ENCODE measurements at regions not wholly inside any gene's neighbourhood (a gene's known extent, or its start where the extent isn't known, plus 50 kb on each side); places are given as distances from the start of the nearest gene placed in this dataset.

DNA sequence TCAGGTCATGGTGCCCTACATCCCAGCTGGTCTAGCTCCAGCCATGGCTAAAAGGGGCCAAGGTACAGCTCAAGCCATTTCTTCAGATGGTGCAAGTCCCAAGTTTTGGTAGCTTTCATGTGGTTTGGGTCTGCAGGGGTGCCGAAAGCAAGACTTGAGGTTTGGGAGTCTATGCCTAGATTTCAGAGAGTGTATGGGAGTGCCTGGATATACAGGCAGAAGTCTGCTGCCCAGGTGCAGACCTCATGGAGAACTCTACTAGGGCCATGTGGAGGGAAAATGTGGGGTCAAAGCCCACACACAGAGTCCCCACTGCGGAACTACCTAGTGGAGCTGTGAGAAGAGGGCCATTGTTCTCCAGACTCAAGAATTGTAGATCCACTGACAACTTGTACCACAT is 1000.9 kb upstream of the ADGRB3 start:
- no peak for DNase-seq

DNA sequence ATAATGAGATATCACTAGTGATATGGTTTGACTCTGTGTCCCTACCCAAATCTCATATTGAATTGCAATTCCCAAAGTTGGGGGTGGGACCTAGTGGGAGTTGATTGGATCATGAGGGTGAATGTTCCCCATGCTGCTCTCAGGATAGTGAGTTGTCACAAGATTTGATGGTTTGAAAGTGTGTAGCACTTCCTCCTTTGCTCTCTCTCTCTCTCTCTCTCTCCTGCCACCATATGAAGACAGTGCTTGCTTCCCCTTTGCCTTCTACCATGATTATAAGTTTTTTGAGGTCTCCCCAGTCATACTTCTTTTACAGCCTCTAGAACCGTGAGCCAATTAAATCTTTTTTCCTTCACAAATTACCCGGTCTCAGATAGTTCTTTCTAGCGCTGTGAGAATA is 1002.0 kb upstream of the ADGRB3 start:
- no peak for DNase-seq

DNA sequence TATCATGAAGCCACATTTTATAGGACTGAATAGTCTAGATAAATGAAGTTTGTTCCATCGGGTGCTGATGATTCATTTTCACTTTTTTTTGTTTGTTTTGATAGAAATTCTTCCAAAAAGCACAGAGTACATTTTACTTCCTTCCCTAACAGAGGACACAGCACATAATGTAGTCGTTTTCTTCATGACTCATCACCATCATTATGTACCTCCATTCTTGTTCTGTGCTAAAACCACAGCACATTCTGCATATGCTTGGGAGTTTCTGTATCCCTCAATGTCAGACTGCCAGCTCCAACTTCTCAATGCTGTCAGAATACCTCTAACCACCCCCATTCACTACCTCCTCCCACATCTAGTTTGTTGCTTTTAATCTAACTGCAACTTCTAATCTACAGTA is 1004.9 kb upstream of the ADGRB3 start:
- DNase-seq: no peak

DNA sequence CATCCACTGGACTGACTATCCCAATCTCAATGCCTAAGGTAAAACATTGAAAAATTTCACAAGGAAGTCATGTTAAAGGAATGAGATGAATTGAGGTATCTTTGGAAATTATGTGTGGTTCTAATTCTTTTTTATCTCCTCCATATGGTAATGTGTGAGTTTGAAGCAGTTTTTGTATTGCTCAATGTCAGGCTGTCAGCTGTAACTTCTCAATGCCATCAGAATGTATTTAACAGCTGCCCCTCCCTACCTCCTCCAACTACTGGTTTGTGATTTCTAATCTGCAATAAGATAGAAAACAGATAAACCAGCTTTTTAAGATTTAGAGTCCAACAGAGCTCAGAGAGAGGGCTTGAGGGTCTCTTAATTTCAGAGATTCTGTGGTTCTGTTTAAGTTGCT is 1005.8 kb upstream of the ADGRB3 start:
- no peak for DNase-seq

DNA sequence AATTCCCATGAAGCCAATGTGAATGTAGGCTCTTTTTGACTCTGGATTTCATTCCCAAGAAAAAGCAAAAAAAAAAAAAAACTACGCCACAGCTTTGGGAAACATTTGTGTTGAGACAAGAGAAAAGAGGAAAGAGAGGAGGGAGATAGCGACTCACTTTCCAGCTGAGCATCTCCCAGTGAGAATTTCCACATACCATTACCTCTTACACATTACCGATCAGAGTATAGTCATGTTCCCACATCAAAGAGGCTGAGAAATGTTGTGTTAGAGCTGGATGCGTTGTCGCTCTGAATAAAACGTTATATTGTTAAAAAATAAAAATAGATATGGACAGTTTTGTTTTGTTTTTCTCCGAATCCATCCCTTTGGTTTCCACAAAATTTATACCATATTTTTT is 1019.3 kb upstream of the ADGRB3 start:
- DNase-seq: no peak

DNA sequence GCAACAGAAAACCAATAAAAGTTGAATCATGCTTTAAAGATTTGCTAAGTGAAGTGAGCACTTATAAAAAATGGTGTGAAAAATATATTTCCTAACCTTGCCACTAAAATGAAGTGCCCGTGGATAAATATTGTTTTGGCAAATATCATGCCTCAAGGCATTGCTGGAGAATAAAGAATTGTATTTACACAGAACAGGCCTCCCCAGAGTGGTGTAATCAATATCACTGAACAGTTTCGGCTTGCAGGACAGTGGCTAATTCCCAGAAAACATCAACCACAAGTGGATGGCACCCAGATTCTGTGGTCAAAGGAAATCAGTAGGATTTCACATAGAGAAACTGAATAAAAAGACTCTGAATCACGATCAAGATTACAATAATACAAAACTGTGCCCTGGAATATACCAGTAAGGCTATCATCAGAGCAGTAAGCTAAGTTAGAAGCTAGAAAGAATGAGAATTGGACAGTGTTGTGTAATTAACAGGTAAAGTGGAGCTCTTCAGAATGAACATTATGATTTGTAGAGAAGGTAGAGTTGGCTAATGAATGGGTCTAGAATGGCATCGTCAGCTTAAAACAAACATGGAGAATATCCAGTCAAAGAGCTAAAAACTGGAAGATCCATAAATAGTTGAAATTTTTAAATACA is 1026.9 kb upstream of the ADGRB3 start:
- DNase-seq: no peak

DNA sequence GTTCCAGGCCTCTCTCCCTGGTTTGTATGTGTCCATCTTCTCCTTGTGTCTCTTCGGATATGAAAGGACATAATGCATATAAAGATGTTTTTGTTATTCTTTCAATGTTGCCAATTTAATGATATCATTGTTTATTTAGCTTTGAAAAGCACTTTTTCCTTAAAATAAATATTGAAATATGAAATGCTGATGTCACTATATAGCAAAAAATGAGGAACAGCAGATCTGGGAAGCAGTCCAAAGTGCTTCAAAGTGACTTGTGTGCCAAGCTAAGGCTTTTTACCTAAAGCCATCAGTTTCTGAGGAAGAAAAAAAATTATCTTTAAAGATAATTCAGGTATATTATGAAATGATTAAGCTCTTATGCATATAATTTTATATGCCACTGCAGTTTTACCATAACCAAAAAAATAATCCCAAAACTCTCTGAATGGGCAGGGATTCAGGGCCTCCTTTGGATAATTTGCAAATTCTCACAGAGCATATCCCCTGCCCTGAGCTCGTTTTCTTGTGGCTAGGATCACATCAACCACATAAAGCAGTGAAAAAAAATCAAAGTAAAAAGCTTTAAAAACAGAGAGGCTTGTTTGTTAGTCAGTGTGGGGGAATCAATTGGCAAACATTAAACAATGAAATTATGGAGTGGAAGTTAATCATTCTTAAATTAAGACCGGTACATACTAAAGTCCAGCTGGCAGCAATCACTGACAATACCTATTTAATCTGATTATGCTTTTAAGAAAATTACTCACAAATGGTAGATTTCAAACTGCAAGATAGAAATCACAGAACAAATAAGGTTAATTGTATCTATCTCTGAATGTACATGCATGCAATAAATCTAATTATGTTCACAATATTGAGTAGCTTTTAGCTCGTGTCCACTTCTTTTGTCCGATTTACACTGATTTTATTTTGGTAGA is 1027.9 kb upstream of the ADGRB3 start:
- DNase-seq: no peak

DNA sequence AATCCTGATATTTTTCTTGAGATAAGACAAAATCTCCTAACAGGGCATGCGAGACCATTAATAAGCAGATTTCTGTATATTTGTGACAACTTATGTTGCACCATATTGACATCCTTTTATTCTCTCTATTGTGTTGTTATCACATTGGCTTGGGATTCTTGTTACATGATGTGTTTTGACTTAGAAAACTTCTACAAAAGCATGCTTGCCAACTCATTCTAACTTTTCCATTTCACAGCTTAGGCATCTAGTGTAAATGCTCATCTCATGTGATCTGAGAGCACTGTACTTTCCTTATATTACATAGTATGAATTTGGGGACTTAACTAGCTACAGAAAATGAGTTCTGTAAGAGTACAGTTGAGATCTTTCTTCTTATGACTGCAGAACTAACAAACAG is 1040.7 kb upstream of the ADGRB3 start:
- DNase-seq: no peak

DNA sequence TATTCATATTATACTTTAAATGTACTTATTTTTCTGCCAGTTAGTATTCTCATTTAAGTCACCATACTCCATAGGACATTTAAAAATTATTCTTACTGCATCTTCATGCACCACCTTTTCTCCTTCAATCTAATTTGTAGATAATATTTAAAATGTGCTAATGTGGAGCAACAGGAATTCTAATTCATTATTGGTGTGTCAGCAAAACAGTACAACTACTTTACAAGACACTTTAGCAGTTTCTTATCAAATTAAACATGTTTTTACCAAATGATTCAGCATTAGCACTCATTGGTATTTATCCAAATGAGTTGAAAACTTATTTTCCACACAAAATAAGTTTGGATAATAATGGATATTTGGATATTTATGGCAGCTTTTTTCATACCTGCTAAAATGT is 1041.8 kb upstream of the ADGRB3 start:
- DNase-seq: no peak

DNA sequence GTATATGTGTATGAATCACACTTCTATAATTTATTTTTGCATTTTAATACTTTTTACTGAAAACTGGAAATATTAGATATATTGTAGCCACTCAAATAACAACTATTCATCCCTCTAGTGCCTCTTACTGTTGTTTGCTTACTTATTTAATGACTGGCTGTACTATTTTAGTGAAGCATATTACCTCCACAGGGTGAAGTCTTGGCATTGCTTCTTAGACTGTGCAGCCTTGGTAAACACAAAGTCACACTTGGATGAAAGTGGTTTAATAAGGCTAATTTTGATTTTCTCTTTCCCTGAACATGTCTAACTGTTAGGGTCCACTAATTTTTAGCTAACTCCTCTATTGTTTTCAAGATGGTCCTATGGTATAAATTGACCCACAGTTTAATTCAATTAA is 1043.2 kb upstream of the ADGRB3 start:
- DNase-seq: no peak

DNA sequence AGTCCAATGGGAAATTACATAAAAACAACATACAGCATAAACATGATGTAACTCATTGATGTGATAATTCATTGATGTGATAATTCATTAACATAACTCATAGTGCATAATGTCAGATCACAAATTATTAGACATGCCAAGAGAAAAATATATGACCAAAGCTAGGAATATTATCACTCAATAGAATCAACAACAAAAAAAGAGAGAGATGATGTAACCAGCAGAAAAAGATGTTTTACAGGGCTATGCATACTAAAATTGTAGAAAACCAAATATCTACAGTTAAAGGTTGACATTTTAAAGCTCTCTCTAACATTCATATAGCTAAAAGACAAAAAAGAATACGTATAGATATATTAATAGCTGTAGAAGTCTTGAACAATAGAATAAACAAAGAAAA is 1067.2 kb upstream of the ADGRB3 start:
- no peak for DNase-seq

DNA sequence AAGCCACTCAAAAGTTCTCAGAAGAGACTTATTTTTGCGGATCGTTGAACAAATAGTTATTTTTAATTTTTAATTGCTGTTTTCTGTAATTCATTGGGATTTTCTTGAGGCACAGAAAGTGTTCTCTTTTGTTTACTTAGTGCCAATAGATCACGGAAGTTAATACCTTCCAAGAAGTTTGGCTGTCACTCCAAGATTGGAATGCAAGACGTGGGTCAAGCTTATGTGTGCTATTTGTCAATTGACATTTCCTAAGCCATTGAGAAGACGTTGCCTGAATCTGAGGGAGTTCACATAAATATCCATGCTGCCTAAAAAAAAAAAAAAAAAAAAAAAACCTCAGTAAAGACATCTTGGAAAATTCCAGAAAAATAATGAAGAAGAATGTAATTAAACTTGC is 1071.4 kb upstream of the ADGRB3 start:
- DNase-seq: no peak

DNA sequence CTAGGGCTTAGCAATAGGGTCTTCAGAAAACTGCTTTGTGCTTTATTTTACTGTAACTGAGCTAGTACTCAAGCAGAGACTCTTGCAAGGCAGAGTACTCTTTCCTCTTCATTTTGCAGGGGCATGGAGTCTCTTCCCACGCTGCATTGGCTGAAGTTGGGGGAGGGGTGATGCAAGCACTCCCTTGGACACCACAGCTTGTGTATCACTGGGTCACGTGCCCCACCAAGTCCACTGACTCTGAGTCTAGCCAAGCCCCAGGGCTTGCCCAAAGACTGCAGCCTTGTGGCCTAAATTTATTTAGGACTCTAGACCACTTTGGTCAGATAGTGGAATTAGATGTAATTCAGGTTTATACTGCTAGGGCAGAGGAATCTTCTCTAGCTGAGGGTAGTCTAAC is 1075.0 kb upstream of the ADGRB3 start:
- DNase-seq: no peak

DNA sequence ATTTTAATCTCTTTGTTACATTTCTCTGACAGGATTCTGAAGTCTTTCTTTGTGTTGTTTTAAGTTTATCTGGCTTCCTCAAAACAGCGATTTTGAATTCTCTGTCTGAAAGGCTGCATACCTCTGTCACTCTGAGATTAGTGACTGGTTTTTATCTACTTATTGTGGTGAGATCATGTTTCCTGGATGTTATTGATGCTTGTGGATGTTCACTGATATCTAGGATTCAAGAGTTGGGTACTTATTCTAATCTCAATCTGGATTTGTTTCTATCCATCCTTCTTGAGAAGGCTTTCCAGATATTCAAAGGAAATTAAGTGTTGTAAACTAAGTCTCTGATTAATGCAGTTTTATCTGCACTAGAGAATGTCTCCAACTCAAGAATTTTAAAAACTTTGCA is 1076.1 kb upstream of the ADGRB3 start:
- DNase-seq: no peak

DNA sequence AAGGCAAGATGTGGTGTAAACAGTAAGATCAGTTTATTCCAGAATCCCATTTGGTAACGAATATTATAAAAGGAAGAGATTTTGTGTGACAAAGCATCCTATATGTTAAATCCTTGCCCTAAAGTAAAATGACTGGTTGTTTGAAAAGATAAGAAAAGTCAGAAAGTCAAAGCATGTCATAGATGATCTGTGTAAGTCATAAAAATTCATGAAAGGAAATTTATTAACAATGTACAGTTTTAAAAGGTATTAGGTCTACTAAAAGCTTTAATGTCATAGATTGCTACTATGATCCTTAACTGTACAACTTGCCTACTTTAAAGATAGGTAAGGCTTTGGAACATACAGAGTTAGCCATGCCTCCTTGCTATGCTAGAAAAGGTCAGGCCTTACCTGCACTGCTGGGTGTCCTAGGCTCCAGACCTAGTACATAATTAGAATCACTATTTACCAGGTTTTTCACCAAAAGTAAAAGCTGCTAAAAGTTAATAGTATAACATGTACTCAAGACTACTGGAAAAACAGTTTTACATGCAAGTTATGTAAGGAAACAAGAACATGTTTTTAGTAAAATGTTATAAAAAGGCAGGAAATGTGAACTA is 1090.1 kb upstream of the ADGRB3 start:
- DNase-seq: no peak

DNA sequence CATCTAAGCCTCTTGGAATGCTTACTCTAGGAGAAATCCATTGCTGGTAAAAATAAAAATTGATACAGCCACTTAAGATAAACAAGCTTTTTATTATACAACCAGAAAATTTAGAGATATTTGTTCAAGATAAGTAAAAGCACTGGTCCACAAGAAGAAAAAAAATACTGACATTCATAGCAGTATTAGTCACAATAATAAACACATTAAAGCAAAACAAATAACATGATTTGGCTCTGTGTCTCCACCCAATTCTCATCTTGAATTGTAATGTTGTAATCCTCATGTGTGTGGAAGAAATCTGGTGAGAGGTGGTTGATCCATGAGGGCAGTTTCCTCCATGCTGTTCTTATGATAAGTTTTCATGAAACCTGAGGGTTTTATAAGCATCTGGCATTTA is 1093.5 kb upstream of the ADGRB3 start:
- DNase-seq: no peak

DNA sequence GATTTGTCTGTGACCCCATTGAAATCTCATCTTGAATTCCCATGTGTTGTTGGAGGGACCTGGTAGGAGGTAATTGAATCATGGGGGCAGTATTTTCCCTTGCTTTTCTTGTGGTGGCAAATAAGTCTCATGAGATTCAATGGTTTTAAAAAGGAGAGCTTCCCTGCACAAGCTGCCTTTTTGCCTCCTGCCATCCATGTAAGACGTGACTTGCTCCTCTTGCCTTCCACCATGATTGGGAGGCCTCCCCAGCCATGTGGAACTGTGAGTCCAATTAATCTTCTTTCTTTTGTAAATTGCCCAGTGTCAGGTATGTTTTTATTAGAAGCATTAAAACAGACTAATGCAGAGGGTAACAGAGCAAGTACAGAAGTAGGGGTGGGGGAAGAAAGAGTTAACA is 1097.0 kb upstream of the ADGRB3 start:
- no peak for DNase-seq

DNA sequence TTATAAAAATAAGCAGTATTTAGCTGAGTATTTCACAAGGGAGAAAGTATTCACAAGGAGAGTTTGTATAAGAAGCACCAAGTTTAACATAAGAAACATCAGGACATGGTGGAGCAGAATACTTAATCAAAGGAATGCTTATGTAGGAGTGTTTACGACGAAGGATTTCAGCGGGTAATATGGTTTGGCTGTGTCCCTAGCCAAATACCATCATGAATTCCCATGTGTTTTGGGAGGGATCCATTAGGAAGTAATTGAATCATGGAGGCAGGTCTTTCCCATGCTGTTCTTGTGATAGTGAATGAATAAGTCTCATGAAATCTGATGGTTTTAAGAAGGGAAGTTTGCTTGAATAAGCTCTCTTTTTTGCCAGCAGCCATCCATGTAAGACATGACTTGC is 1099.1 kb upstream of the ADGRB3 start:
- no peak for DNase-seq

DNA sequence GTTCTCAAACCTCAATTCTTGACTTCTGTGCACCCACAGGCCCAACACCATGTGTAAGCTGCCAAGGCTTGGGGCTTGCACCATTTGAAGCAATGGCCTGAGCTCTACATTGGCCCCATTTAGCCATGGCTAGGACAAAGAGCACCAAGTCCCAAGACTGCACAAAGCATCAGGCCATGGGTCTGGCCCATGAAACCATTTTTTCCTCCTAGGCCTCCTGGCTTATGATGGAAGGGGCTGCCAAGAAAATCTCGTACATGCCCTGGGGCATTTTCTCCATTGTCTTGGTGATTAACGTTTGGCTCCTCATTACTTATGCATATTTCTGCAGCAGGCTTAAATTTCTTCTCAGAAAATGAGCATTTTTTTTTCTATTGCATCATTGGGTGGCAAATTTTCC is 1128.7 kb upstream of the ADGRB3 start:
- DNase-seq: no peak

DNA sequence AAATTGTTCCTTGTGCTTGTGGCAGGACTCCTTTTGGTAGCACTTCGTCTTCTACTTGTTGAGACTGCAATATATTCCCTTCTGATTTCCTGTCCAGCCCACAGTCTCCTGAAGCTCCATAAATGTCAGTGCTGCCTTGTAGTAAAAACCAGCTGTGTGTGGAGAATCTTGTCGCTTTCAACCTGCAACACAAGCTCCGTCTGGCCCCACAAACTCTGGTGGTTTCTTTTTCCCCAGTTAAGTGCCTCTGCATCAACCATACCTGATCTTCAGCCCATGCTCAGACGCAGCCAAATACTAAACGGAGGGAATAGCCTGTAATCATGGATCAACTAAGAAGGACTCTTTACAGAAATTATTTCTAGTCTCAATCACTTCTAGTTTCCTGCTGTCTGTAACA is 1133.3 kb upstream of the ADGRB3 start:
- no peak for DNase-seq

DNA sequence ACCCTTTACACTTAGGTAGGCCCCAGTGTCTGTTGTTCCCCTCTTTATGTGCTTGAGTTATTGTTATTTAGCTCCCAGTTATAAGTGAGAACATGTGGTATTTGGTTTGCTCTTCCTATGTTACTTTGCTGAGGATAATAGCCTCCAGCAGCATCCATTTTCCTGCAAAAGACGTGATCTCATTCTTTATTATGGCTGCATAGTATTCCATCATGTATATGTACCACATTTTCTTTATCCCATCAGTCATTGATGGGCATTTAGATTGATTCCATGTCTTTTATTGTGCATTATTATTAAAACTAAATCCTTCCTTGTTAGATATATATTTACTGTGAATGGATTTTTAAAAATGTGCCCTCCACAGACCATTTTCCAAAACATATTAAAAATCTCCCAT is 1137.3 kb upstream of the ADGRB3 start:
- DNase-seq: no peak

DNA sequence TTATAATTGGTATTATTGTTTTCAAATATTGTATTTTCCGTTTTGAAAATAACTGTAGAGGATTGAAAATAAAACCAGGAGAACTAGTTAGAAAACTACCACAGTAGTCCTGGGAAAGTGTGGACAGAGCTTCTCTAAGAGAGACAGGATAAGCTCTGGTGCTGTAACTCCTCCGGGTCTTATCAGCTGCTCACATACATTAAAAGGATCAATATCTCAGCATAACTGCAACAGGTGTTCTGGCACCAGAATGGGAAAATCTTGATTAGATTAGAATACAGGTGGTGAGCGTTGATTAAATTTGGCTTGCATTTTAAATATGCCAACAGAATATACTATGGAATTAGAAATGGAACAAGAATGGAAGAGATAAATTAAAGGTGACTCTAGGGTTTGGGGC is 1138.9 kb upstream of the ADGRB3 start:
- DNase-seq: no peak

DNA sequence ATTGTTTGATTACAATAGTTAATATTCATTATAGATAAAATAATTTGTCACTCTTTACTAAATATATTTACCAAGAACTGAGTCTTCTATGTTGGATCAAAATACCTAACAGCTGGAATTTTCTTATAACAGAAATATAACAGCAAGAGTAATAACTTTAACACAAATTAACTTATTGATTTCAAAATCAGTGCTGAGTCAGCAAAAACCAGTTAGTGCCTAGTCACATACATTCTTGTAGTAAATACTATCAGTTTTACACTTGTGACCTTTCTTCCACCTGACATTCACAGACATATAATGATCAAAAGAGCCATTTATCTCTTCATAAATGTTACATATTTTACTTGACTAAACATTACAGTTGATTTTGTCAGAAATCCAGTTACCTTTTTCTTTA is 1141.4 kb upstream of the ADGRB3 start:
- no peak for DNase-seq

DNA sequence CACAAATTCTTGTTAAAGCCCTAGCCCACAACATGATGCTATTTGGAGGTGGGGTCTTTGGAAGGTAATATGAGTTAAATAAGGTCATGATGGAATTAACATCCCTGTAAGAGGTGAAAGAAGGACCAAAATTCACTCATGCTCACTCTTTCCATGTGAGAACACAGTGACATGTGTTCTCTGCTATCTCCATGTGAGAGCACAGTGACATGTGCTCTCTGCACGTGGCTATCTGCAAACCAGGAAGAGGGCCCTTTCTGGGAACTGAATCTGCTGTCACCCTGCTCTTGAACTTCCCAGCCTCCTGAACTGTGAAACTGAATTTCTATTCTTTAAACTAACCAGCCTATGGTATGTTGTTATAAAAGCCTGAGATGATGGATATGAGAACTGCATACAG is 1159.4 kb upstream of the ADGRB3 start:
- no peak for DNase-seq

Data from suppressor macrophage treated with lipopolysaccharide for 4 hours (primary cell).